ENCODE measurements at regions not wholly inside any gene's neighbourhood (a gene's known extent, or its start where the extent isn't known, plus 50 kb on each side); places are given as distances from the start of the nearest gene placed in this dataset.

DNA sequence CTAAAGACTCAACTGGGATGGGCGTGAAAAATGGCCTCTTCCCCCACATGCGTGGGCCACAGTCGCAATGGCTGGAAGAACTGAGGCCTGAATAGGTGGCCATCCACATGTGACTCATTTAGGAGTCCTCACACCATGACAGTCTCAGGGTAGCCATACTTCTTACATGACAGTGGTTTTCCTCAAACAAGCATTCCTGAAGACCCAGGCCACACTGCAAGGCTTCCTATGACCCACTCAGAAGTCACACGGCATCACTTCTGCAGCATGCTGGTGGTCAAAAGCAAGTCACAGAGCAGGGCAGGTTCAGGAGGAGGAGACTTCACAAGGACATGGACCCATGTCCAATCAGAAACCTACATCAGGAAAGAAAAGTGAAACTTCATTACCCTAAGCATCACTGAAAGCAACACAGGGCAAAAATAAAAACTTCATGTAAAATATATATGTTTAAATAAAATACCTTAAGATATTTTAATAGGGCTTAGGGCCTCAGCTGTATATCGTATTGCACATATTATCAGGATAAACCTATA lies 257.1 kb downstream of the OPA1 start:
- Histone ChIP-seq H3K56ac (ENCODE audit: insufficient read length, low read depth, low read length) (no peak overlapping the region), H2AFZ (ENCODE audit: low read length) (no peak overlapping the region), H3K23ac (ENCODE audit: insufficient read length, low read depth, low read length) (no peak overlapping the region), H3K23me2 (ENCODE audit: insufficient read length, low read depth, low read length, poor library complexity, severe bottlenecking) (no peaks in the 10 kb centered on the region), H4K8ac (replicated peaks; ENCODE audit: insufficient read length, low read depth, low read length) (no peak overlapping the region), H3K9ac (ENCODE audit: extremely low read depth, insufficient read length, low read length) (no peak overlapping the region), H4K20me1 (ENCODE audit: control insufficient read depth, insufficient read depth, insufficient read length) (no peaks in the 10 kb centered on the region), H2BK15ac (ENCODE audit: low read depth, low read length) (no peak overlapping the region), H2BK12ac (ENCODE audit: insufficient read length, low read depth, low read length) (no peak overlapping the region), H3K18ac (ENCODE audit: insufficient read length, low read depth, low read length) (no peak overlapping the region), H3T11ph (ENCODE audit: low read length) (no peak overlapping the region), H3K4me1 (ENCODE audit: insufficient read depth, low read length) (peaks cover 4% of the 10 kb centered on the region; the same call in 1 of the 2 replicates), H2BK5ac (ENCODE audit: insufficient read length, low read length) (no peak overlapping the region), H3K79me1 (ENCODE audit: insufficient read depth, low read depth, low read length, poor library complexity, severe bottlenecking) (no peaks in the 10 kb centered on the region), H3K14ac (ENCODE audit: insufficient read depth, low read length) (no peak overlapping the region), H3K79me2 (ENCODE audit: insufficient read depth, low read length) (no peaks in the 10 kb centered on the region), H4K91ac (ENCODE audit: insufficient read length, low read depth, low read length) (no peak overlapping the region), H3K4me2 (ENCODE audit: insufficient read depth, insufficient read length, low read length) (no peak overlapping the region), H2AK5ac (ENCODE audit: insufficient read length, low read length) (no peak overlapping the region), H3K9me3 (ENCODE audit: control insufficient read depth, low read depth, low read length) (no peaks in the 10 kb centered on the region), H3K4ac (ENCODE audit: low read depth, low read length) (no peak overlapping the region), H2BK120ac (ENCODE audit: low read depth, low read length, poor library complexity, severe bottlenecking) (no peak overlapping the region), H4K5ac (ENCODE audit: insufficient read length, low read depth, low read length) (no peak overlapping the region), H2BK20ac (ENCODE audit: low read depth, low read length, poor library complexity, severe bottlenecking) (no peak overlapping the region), H3K27ac (ENCODE audit: insufficient read length, low read depth, low read length) (no peak overlapping the region), H3K27me3 (ENCODE audit: insufficient read depth, low read length) (no peaks in the 10 kb centered on the region)
- TF ChIP-seq, protein P1, sequence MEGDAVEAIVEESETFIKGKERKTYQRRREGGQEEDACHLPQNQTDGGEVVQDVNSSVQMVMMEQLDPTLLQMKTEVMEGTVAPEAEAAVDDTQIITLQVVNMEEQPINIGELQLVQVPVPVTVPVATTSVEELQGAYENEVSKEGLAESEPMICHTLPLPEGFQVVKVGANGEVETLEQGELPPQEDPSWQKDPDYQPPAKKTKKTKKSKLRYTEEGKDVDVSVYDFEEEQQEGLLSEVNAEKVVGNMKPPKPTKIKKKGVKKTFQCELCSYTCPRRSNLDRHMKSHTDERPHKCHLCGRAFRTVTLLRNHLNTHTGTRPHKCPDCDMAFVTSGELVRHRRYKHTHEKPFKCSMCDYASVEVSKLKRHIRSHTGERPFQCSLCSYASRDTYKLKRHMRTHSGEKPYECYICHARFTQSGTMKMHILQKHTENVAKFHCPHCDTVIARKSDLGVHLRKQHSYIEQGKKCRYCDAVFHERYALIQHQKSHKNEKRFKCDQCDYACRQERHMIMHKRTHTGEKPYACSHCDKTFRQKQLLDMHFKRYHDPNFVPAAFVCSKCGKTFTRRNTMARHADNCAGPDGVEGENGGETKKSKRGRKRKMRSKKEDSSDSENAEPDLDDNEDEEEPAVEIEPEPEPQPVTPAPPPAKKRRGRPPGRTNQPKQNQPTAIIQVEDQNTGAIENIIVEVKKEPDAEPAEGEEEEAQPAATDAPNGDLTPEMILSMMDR (conservative IDR thresholded peaks at IDR 0.05), result no peak
- Mint-ChIP-seq H3K4me3 (no peak overlapping the region), H3K27ac (no peak overlapping the region), H3K9me3 (peaks cover 0 to 6% of the 10 kb centered on the region in 2 experiments; a peak in 2 of 5 replicates), H3K36me3 (ENCODE audit: insufficient read depth in 1 of 3, low read depth in 3 of 3) (no peaks in the 10 kb centered on the region; a peak in 1 of 7 replicates), H3K27me3 (ENCODE audit: low read depth) (peaks cover 14% of the 10 kb centered on the region), H3K4me1 (peaks cover 26 to 31% of the 10 kb centered on the region in 2 experiments)
- DNase-seq, result no peak
- no CpG with 5 or more reads among the region's 5 CpGs for WGBS (ENCODE audit: extremely low coverage, insufficient read length, low lambda C conversion rate)

Measured in H9 (cell line).